Stimulated activated naive B cell treated with anti-CD40 and anti-IgM and Interleukin-4, amounts not matched to agents 10 μg/mL and 1 μg/mL and 100 μg/mL, for 72 hours (primary cell): ENCODE measurements at regions not wholly inside any gene's neighbourhood (a gene's known extent, or its start where the extent isn't known, plus 50 kb on each side); places are given as distances from the start of the nearest gene placed in this dataset.

Source experiments
- ATAC-seq, 2 donors: fragments of 150-1000 bp; cut with Tn5 transposase; replicated peaks; 2 replicates each; pipeline ENCODE4 v1.10.0; 2021; ENCODE audit warnings: moderate library complexity in 1 of 2
- DNase-seq: peaks from one replicate; pipeline ENCODE4 v3.0.0; 2021
- H3K27ac Mint-ChIP-seq: one replicate; pipeline ENCODE4 v1.8.0; 2022; ENCODE audit warnings: mild to moderate bottlenecking, mixed read lengths
- H3K27me3 Mint-ChIP-seq, 2 donors: one replicate each; pipeline ENCODE4 v1.8.0; 2022; ENCODE audit warnings: mixed read lengths in 2 of 2
- H3K36me3 Mint-ChIP-seq, 2 donors: one replicate each; pipeline ENCODE4 v1.8.0; 2022; ENCODE audit warnings: mixed read lengths in 2 of 2, mild to moderate bottlenecking in 1 of 2
- H3K4me1 Mint-ChIP-seq, 2 donors: one replicate each; pipeline ENCODE4 v1.8.0; 2022; ENCODE audit warnings: mixed read lengths in 2 of 2, mild to moderate bottlenecking in 1 of 2
- H3K4me3 Mint-ChIP-seq, 2 donors: one replicate each; pipeline ENCODE4 v1.8.0; 2022; ENCODE audit warnings: mild to moderate bottlenecking in 2 of 2, mixed read lengths in 2 of 2, moderate library complexity in 1 of 2
- H3K9me3 Mint-ChIP-seq, 2 donors: one replicate each; pipeline ENCODE4 v1.8.0; 2022; ENCODE audit warnings: mixed read lengths in 2 of 2, mild to moderate bottlenecking in 1 of 2

- Mint-ChIP-seq H3K27ac (no peak overlapping the region), H3K27me3 (no peaks in the 10 kb centered on the region), H3K9me3 (peaks cover 4 to 7% of the 10 kb centered on the region in 2 donors), H3K4me1 (no peaks in the 10 kb centered on the region), H3K36me3 (no peaks in the 10 kb centered on the region), H3K4me3 (no peak overlapping the region)
- no peak for ATAC-seq
- DNase-seq = no peak
These were observed 1230.1 kb downstream of the PLA2G4A start for GRCh38 chr1:188058801-188059200.

GRCh38 chr1:188061881-188062280 is 1233.1 kb downstream of the PLA2G4A start:
- no peak for DNase-seq
- H3K4me3 Mint-ChIP-seq = no peak overlapping the region
- H3K4me1 Mint-ChIP-seq = no peaks in the 10 kb centered on the region
- peaks cover 13 to 15% of the 10 kb centered on the region in 2 donors for H3K9me3 Mint-ChIP-seq
- no peak for ATAC-seq
- no peaks in the 10 kb centered on the region for H3K36me3 Mint-ChIP-seq
- H3K27me3 Mint-ChIP-seq = no peaks in the 10 kb centered on the region
- H3K27ac Mint-ChIP-seq = no peak overlapping the region

GRCh38 chr1:188062456-188062855 is 1233.7 kb downstream of the PLA2G4A start:
- H3K27me3 Mint-ChIP-seq = no peaks in the 10 kb centered on the region
- H3K4me1 Mint-ChIP-seq = no peaks in the 10 kb centered on the region
- no peaks in the 10 kb centered on the region for H3K36me3 Mint-ChIP-seq
- ATAC-seq (no peak), DNase-seq (no peak)
- peaks cover 10 to 15% of the 10 kb centered on the region in 2 donors for H3K9me3 Mint-ChIP-seq
- H3K4me3 Mint-ChIP-seq = no peak overlapping the region
- H3K27ac Mint-ChIP-seq = no peak overlapping the region

- H3K36me3 Mint-ChIP-seq = no peaks in the 10 kb centered on the region
- H3K27ac Mint-ChIP-seq = no peak overlapping the region
- no peak for ATAC-seq
These were observed 1237.2 kb downstream of the PLA2G4A start for GRCh38 chr1:188065917-188066316.

GRCh38 chr1:188070848-188071247 is 1242.1 kb downstream of the PLA2G4A start:
- peaks cover 26 to 32% of the 10 kb centered on the region in 2 donors for H3K9me3 Mint-ChIP-seq
- no peaks in the 10 kb centered on the region for H3K27me3 Mint-ChIP-seq
- H3K36me3 Mint-ChIP-seq = no peaks in the 10 kb centered on the region
- no peaks in the 10 kb centered on the region for H3K4me1 Mint-ChIP-seq
- no peak for ATAC-seq
- H3K27ac Mint-ChIP-seq = no peak overlapping the region
- DNase-seq = no peak
- H3K4me3 Mint-ChIP-seq = no peak overlapping the region

More at GRCh38 chr1:188065917-188066316, 1237.2 kb downstream of the PLA2G4A start:
- Mint-ChIP-seq H3K4me3 (no peak overlapping the region), H3K9me3 (peaks cover 23 to 25% of the 10 kb centered on the region in 2 donors), H3K27me3 (no peaks in the 10 kb centered on the region), H3K4me1 (no peaks in the 10 kb centered on the region)
- DNase-seq = no peak

- H3K9me3 Mint-ChIP-seq = peaks cover 0 to 7% of the 10 kb centered on the region in 2 donors
- no peak overlapping the region for H3K4me3 Mint-ChIP-seq
- DNase-seq = no peak
- no peak for ATAC-seq
- no peaks in the 10 kb centered on the region for H3K27me3 Mint-ChIP-seq
- no peaks in the 10 kb centered on the region for H3K4me1 Mint-ChIP-seq
- no peaks in the 10 kb centered on the region for H3K36me3 Mint-ChIP-seq
- no peak overlapping the region for H3K27ac Mint-ChIP-seq
These were observed 1260.3 kb downstream of the PLA2G4A start for GRCh38 chr1:188089015-188089414.

- no peak for DNase-seq
- Mint-ChIP-seq H3K27me3 (no peaks in the 10 kb centered on the region), H3K9me3 (peaks cover 0 to 7% of the 10 kb centered on the region in 2 donors), H3K36me3 (no peaks in the 10 kb centered on the region), H3K4me3 (no peak overlapping the region), H3K27ac (no peak overlapping the region), H3K4me1 (no peaks in the 10 kb centered on the region)
- ATAC-seq = no peak
These were observed 1260.7 kb downstream of the PLA2G4A start for GRCh38 chr1:188089461-188089860.

GRCh38 chr1:188096521-188096920 is 1267.8 kb downstream of the PLA2G4A start:
- DNase-seq (no peak), ATAC-seq (no peak)
- Mint-ChIP-seq H3K27me3 (no peaks in the 10 kb centered on the region), H3K27ac (no peak overlapping the region), H3K36me3 (no peaks in the 10 kb centered on the region), H3K9me3 (peaks cover 6 to 8% of the 10 kb centered on the region in 2 donors), H3K4me1 (no peaks in the 10 kb centered on the region), H3K4me3 (no peak overlapping the region)

GRCh38 chr1:188117436-188117835 is 1288.7 kb downstream of the PLA2G4A start:
- Mint-ChIP-seq H3K4me1 (no peaks in the 10 kb centered on the region), H3K27me3 (no peaks in the 10 kb centered on the region), H3K27ac (no peak overlapping the region), H3K36me3 (no peaks in the 10 kb centered on the region), H3K4me3 (no peak overlapping the region), H3K9me3 (no peaks in the 10 kb centered on the region)
- DNase-seq (no peak), ATAC-seq (no peak)

GRCh38 chr1:188122646-188123045 is 1293.9 kb downstream of the PLA2G4A start:
- ATAC-seq (no peak), DNase-seq (no peak)
- Mint-ChIP-seq H3K4me1 (no peaks in the 10 kb centered on the region), H3K27ac (no peak overlapping the region), H3K4me3 (no peak overlapping the region), H3K36me3 (no peaks in the 10 kb centered on the region), H3K27me3 (no peaks in the 10 kb centered on the region), H3K9me3 (no peaks in the 10 kb centered on the region)

- no peaks in the 10 kb centered on the region for H3K4me1 Mint-ChIP-seq
- peaks cover 0 to 7% of the 10 kb centered on the region in 2 donors for H3K9me3 Mint-ChIP-seq
- H3K27ac Mint-ChIP-seq = no peak overlapping the region
- H3K27me3 Mint-ChIP-seq = no peaks in the 10 kb centered on the region
- no peaks in the 10 kb centered on the region for H3K36me3 Mint-ChIP-seq
- ATAC-seq (no peak), DNase-seq (no peak)
- no peak overlapping the region for H3K4me3 Mint-ChIP-seq
These were observed 1298.8 kb downstream of the PLA2G4A start for GRCh38 chr1:188127507-188127906.

GRCh38 chr1:188128761-188129160 is 1300.0 kb downstream of the PLA2G4A start:
- no peak for DNase-seq
- Mint-ChIP-seq H3K4me3 (no peak overlapping the region), H3K9me3 (peaks cover 0 to 10% of the 10 kb centered on the region in 2 donors), H3K36me3 (no peaks in the 10 kb centered on the region), H3K4me1 (no peaks in the 10 kb centered on the region), H3K27ac (no peak overlapping the region), H3K27me3 (no peaks in the 10 kb centered on the region)
- ATAC-seq = no peak

- DNase-seq (no peak), ATAC-seq (no peak)
- Mint-ChIP-seq H3K27me3 (no peaks in the 10 kb centered on the region), H3K9me3 (peaks cover 0 to 12% of the 10 kb centered on the region in 2 donors), H3K27ac (no peak overlapping the region), H3K4me3 (no peak overlapping the region), H3K4me1 (no peaks in the 10 kb centered on the region), H3K36me3 (no peaks in the 10 kb centered on the region)
These were observed 1301.4 kb downstream of the PLA2G4A start for GRCh38 chr1:188129856-188130838.

- no peaks in the 10 kb centered on the region for H3K27me3 Mint-ChIP-seq
- H3K27ac Mint-ChIP-seq = no peak overlapping the region
- no peaks in the 10 kb centered on the region for H3K36me3 Mint-ChIP-seq
- DNase-seq (no peak), ATAC-seq (no peak)
- H3K9me3 Mint-ChIP-seq = peaks cover 0 to 9% of the 10 kb centered on the region in 2 donors
- no peak overlapping the region for H3K4me3 Mint-ChIP-seq
- H3K4me1 Mint-ChIP-seq = no peaks in the 10 kb centered on the region
These were observed 1308.5 kb downstream of the PLA2G4A start for GRCh38 chr1:188137221-188137620.

- no peaks in the 10 kb centered on the region for H3K4me1 Mint-ChIP-seq
- H3K4me3 Mint-ChIP-seq = no peak overlapping the region
- ATAC-seq = no peak
- no peaks in the 10 kb centered on the region for H3K36me3 Mint-ChIP-seq
- no peak overlapping the region for H3K27ac Mint-ChIP-seq
- no peak for DNase-seq
- H3K9me3 Mint-ChIP-seq = peaks cover 4 to 5% of the 10 kb centered on the region in 2 donors
- no peaks in the 10 kb centered on the region for H3K27me3 Mint-ChIP-seq
These were observed 1312.2 kb downstream of the PLA2G4A start for GRCh38 chr1:188140958-188141357.
